Peyer's patch (tissue), 4 donors: ENCODE measurements at regions not wholly inside any gene's neighbourhood (a gene's known extent, or its start where the extent isn't known, plus 50 kb on each side); places are given as distances from the start of the nearest gene placed in this dataset.

Source experiments
- DNase-seq, 3 donors: peaks; one replicate each; pipeline ENCODE4 v3.0.0-alpha.2; 2017 to 2019
- H3K27ac ChIP-seq, 4 donors: fragments of 200-600 bp; sonication (generic); one replicate each; pipeline ENCODE4 v1.5.1; 2016 to 2019
- H3K27me3 ChIP-seq, 2 donors: fragments of 200-600 bp; sonication (generic); one replicate each; pipeline ENCODE4 v1.5.1; 2019
- H3K36me3 ChIP-seq, 3 donors: fragments of 200-600 bp; sonication (generic); one replicate each; pipeline ENCODE4 v1.5.1; 2016 to 2019
- H3K4me1 ChIP-seq, 4 donors: fragments of 200-600 bp; sonication (generic); one replicate each; pipeline ENCODE4 v1.5.1; 2016 to 2019
- H3K4me3 ChIP-seq, 4 donors: fragments of 200-600 bp; sonication (generic); 1 replicate in 3 of 4; 2 replicates in 1 of 4; pipeline ENCODE4 v1.5.1; 2016 to 2019; ENCODE audit warnings: mild to moderate bottlenecking in 1 of 4
- H3K9me3 ChIP-seq, 4 donors: fragments of 200-600 bp; sonication (generic); one replicate each; pipeline ENCODE4 v1.5.1; 2016 to 2019; ENCODE audit warnings: mild to moderate bottlenecking in 1 of 4
- CTCF ChIP-seq, 6 experiments: fragments of 450-650 bp in 4 of 6; fragments of 200-600 bp in 2 of 6; sonication (generic) in 1 of 6; IDR thresholded peaks; one replicate each; pipeline ENCODE4 v1.5.1; 2017 to 2019; ENCODE audit warnings: antibody characterized with exemption in 6 of 6, mild to moderate bottlenecking in 3 of 6, moderate library complexity in 1 of 6
- POLR2A ChIP-seq, 2 donors: fragments of 450-650 bp; IDR thresholded peaks; one replicate each; pipeline ENCODE4 v1.5.1; 2017; ENCODE audit warnings: antibody characterized with exemption in 2 of 2, mild to moderate bottlenecking in 2 of 2, moderate library complexity in 2 of 2

DNA sequence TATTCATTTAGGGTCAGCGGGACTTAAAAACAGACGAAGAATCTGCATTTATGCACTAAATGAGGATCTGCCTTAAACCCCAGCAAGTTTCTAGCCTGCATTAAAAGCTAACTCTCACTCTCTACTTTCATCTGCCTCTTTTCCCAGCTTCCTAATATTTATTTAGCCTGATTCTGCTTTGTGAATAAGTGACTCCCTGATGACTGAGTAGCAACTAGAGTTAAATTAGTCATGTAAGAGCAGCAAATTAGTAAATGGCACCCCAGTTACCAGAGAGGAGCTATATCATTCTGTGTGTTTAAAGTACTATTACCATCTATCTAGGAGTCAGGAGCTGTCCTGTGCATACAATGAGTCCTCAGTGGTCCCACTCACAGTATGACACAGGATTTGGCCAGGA lies 391.0 kb upstream of the RORA start:
- Histone ChIP-seq H3K4me1 (no peaks in the 10 kb centered on the region), H3K4me3 (no peak overlapping the region), H3K27ac (no peak overlapping the region), H3K27me3 (no peaks in the 10 kb centered on the region), H3K36me3 (no peaks in the 10 kb centered on the region), H3K9me3 (peaks cover 0 to 2% (median 0%) of the 10 kb centered on the region in 4 donors)
- no peak for DNase-seq
- TF ChIP-seq POLR2A (IDR thresholded peaks at IDR 0.05) (no peak), CTCF (IDR thresholded peaks at IDR 0.05) (no peak)

GRCh38 chr15:61613729-61614128 lies 384.6 kb upstream of the RORA start:
- DNase-seq: no peak
- Histone ChIP-seq H3K27me3 (no peaks in the 10 kb centered on the region), H3K4me1 (no peaks in the 10 kb centered on the region), H3K4me3 (no peak overlapping the region), H3K9me3 (peaks cover 0 to 2% (median 0%) of the 10 kb centered on the region in 4 donors), H3K36me3 (no peaks in the 10 kb centered on the region), H3K27ac (no peak overlapping the region)
- TF ChIP-seq POLR2A (IDR thresholded peaks at IDR 0.05): no peak
- TF ChIP-seq CTCF (IDR thresholded peaks at IDR 0.05): no peak

DNA sequence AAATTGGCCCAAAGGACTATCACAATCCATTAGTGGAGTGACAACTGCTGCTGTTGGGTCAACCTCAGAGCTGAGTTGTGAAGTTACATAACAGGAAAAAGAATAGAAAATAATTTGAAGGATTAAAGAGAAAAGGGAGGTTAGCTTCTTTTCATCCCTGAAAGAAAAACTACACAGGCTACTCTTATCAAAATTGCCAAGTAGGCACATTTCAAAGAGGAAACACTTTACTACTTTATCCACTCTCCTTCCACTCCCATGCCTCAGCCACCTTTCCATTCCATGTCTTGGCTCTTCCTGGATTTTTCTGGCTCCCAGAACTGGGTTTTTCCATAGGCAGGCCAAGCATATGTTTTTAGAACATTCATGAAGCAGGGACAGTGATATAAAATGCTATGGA lies 384.0 kb upstream of the RORA start:
- H3K9me3 ChIP-seq: peaks cover 0 to 2% (median 0%) of the 10 kb centered on the region in 4 donors
- no peaks in the 10 kb centered on the region for H3K36me3 ChIP-seq
- H3K4me1 ChIP-seq: no peaks in the 10 kb centered on the region
- no peak overlapping the region for H3K27ac ChIP-seq
- H3K4me3 ChIP-seq: no peak overlapping the region
- no peak for DNase-seq
- no peaks in the 10 kb centered on the region for H3K27me3 ChIP-seq
- TF ChIP-seq CTCF (IDR thresholded peaks at IDR 0.05): no peak
- TF ChIP-seq POLR2A (IDR thresholded peaks at IDR 0.05): no peak

DNA sequence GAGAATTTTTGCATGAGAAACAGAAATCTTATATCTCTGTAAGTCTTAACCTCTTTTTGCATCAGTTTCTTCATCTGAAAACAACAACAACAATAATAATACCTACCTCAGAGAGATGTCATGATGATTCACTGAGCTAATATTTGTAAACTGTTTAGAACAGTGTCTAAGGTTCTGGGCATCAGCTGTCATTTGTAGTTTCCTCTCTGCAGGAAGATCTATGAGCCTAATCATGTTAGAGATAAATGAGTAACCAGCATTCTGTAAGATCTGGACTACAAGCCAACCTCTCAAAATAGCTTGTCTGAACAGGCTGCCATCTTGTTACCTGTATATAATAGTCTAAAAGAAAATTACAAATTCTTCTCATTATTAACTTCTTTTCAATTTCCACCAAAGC lies 383.0 kb upstream of the RORA start:
- peaks cover 0 to 2% (median 0%) of the 10 kb centered on the region in 4 donors for H3K9me3 ChIP-seq
- H3K4me1 ChIP-seq: no peaks in the 10 kb centered on the region
- no peak for TF ChIP-seq CTCF (IDR thresholded peaks at IDR 0.05)
- no peak overlapping the region for H3K27ac ChIP-seq
- DNase-seq: no peak
- no peaks in the 10 kb centered on the region for H3K27me3 ChIP-seq
- H3K36me3 ChIP-seq: no peaks in the 10 kb centered on the region
- H3K4me3 ChIP-seq: no peak overlapping the region

DNA sequence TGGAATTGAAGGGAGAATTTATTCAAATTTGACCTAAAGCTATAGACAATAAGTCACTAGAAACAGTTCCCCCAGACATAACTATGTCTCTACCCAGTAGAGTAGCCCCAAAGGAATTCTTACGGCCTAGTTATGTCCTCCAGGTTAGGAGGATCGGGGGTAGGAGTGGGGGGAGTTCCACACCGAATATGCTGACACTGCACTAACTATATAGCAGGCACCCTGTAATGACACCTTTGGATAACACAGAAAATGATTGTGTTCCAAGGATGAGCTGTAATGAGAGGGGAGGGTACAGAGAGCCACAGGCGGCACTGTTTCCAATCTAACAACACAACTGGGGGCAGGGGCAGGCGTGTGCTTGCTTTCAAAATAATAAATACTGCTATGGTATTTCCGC lies 376.2 kb upstream of the RORA start:
- Histone ChIP-seq H3K4me1 (no peaks in the 10 kb centered on the region), H3K36me3 (no peaks in the 10 kb centered on the region), H3K9me3 (no peaks in the 10 kb centered on the region), H3K27me3 (no peaks in the 10 kb centered on the region), H3K4me3 (no peak overlapping the region), H3K27ac (no peak overlapping the region)
- TF ChIP-seq CTCF (IDR thresholded peaks at IDR 0.05): no peak
- no peak for TF ChIP-seq POLR2A (IDR thresholded peaks at IDR 0.05)
- no peak for DNase-seq

- no peaks in the 10 kb centered on the region for H3K27me3 ChIP-seq
- TF ChIP-seq POLR2A (IDR thresholded peaks at IDR 0.05): no peak
- TF ChIP-seq CTCF (IDR thresholded peaks at IDR 0.05): no peak
- no peaks in the 10 kb centered on the region for H3K9me3 ChIP-seq
- H3K4me1 ChIP-seq: no peaks in the 10 kb centered on the region
- H3K36me3 ChIP-seq: no peaks in the 10 kb centered on the region
- DNase-seq: no peak
- no peak overlapping the region for H3K4me3 ChIP-seq
- H3K27ac ChIP-seq: no peak overlapping the region
These were observed 369.6 kb upstream of the RORA start for GRCh38 chr15:61598655-61599054.
